ENCODE measurements at regions not wholly inside any gene's neighbourhood (a gene's known extent, or its start where the extent isn't known, plus 50 kb on each side); places are given as distances from the start of the nearest gene placed in this dataset.

- TF ChIP-seq, protein P1, sequence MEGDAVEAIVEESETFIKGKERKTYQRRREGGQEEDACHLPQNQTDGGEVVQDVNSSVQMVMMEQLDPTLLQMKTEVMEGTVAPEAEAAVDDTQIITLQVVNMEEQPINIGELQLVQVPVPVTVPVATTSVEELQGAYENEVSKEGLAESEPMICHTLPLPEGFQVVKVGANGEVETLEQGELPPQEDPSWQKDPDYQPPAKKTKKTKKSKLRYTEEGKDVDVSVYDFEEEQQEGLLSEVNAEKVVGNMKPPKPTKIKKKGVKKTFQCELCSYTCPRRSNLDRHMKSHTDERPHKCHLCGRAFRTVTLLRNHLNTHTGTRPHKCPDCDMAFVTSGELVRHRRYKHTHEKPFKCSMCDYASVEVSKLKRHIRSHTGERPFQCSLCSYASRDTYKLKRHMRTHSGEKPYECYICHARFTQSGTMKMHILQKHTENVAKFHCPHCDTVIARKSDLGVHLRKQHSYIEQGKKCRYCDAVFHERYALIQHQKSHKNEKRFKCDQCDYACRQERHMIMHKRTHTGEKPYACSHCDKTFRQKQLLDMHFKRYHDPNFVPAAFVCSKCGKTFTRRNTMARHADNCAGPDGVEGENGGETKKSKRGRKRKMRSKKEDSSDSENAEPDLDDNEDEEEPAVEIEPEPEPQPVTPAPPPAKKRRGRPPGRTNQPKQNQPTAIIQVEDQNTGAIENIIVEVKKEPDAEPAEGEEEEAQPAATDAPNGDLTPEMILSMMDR (IDR thresholded peaks at IDR 0.05; ENCODE audit: low read depth): no peak
These were observed 99.3 kb downstream of the PFDN4 start for GRCh38 chr20:54306985-54307710.

DNA sequence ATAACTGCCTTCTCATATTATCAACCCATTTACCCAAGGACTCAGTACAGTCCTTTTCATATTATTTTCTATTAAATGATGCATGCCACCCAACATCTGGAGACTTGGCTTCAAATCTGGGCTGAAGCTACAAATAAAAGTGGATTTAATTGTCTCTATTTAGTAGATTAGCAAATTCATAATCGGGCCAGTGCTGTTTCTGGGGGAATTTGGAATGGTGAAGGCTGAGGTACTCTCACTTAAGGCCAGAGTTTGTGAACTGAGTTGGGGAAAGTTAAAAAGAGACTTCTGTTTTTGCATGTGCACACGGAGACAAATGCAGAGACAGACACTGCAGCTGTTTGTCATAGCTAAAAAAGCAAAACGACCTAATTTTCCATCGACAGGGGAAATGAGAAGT is 100.9 kb downstream of the PFDN4 start:
- TF ChIP-seq, protein P1 (IDR thresholded peaks at IDR 0.05; ENCODE audit: low read depth): peak; percentile 54

DNA sequence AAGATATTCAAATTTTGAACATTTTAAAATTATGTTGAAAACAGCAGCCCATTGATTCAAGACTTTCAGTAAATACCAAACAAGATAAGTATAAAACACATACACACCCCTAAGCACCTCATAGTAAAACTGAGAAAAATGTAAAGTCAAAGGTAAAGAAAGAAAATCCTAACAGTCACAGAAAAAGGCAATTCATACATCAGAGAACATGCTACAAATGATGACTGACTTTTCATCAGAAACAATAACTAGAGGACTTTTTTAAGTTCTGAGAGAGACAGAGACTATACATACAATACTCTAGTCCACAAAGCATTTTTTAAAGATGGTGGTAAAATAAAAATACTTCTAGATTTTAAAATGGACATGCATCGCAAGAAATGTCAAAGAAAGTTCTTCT is 111.0 kb downstream of the PFDN4 start:
- TF ChIP-seq, protein P1 (IDR thresholded peaks at IDR 0.05; ENCODE audit: low read depth): no peak

GRCh38 chr20:54320148-54320607 is 112.3 kb downstream of the PFDN4 start:
- TF ChIP-seq, protein P1 (IDR thresholded peaks at IDR 0.05; ENCODE audit: low read depth): no peak

GRCh38 chr20:54321352-54322087 is 113.6 kb downstream of the PFDN4 start:
- TF ChIP-seq, protein P1 (IDR thresholded peaks at IDR 0.05; ENCODE audit: low read depth): no peak

- TF ChIP-seq, protein P1 (IDR thresholded peaks at IDR 0.05; ENCODE audit: low read depth): no peak
These were observed 115.4 kb downstream of the PFDN4 start for GRCh38 chr20:54323227-54323734.

GRCh38 chr20:54324041-54324440 is 116.2 kb downstream of the PFDN4 start:
- TF ChIP-seq, protein P1 (IDR thresholded peaks at IDR 0.05; ENCODE audit: low read depth): peak; percentile 64
